Pancreas (tissue), 10 donors: ENCODE measurements at regions not wholly inside any gene's neighbourhood (a gene's known extent, or its start where the extent isn't known, plus 50 kb on each side); places are given as distances from the start of the nearest gene placed in this dataset.
"Not testable (repeated sequence)": the region's sequence is repeated elsewhere in the genome, so short reads cannot be mapped to it uniquely, and the experiment has no call there.

Experiments used
- ATAC-seq, 4 donors: fragments of 200-7000 bp; cut with Tn5 transposase; one replicate each; pipeline versions ENCODE4 v1.8.0 to v1.9.1; 2020; ENCODE audit warnings: mild to moderate bottlenecking in 4 of 4, moderate library complexity in 4 of 4
- DNase-seq, 6 donors: peaks; one replicate each; pipeline ENCODE4 v3.0.0-alpha.2; 2020
- FAIRE-seq: peaks from 2 replicates; lab custom pipeline; 2012; peaks lifted over from hg19 to GRCh38; lab: Jason Lieb, UNC
- H3K27ac ChIP-seq, 4 donors: fragments of 200-600 bp; sonication (generic); 1 replicate in 3 of 4; 2 replicates in 1 of 4; pipeline versions ENCODE4 v1.5.0 to v1.8.0; 2020
- H3K27me3 ChIP-seq, 4 donors: fragments of 200-600 bp; one replicate each; pipeline ENCODE4 v1.8.0; 2021
- H3K36me3 ChIP-seq, 3 donors: fragments of 200-600 bp; sonication (generic) in 1 of 3; one replicate each; pipeline versions ENCODE4 v1.5.0 to v1.8.0; 2020 to 2021
- H3K4me1 ChIP-seq, 3 donors: fragments of 200-600 bp; one replicate each; pipeline ENCODE4 v1.8.0; 2021
- H3K4me3 ChIP-seq, 4 donors: fragments of 200-600 bp; sonication (generic) in 2 of 4; one replicate each; pipeline versions ENCODE4 v1.5.0 to v1.8.0; 2020 to 2021
- H3K9me3 ChIP-seq, 4 donors: fragments of 200-600 bp; one replicate each; pipeline ENCODE4 v1.8.0; 2021
- CTCF ChIP-seq, 4 donors: fragments of 200-600 bp; sonication (generic) in 3 of 4; IDR thresholded peaks; one replicate each; pipeline versions ENCODE4 v1.5.0 to v1.8.0; 2021; ENCODE audit warnings: antibody characterized with exemption in 4 of 4
- WGBS, 2 donors: extraction: QIAGEN DNeasy Blood & Tissue Kit; methylation state at CpG; one replicate each; pipeline ENCODE4 v1.1.7; 2013; 5-methylcytosine and 5-hydroxymethylcytosine counted together
- intact Hi-C, 3 donors: fragments of 100-400 bp; cut with DNase I; formaldehyde crosslinking; loops; one replicate each; pipeline versions ENCODE4 v1.11.1 to v1.14.2; 2022
- donor health status: healthy with polysubstance abuse.
- donor health status: DM: no; HTN: no; CAD: no; lungs with moderate emphysema.
- donor health status: DM: no; HTN: no; CAD: no.
- donor health status: control.
- donor health status: control.
- donor health status: Bipolar disorder and iron deficiency.
- donor health status: DM: yes; HTN: yes; CAD: no.
- donor health status: DM: no; HTN: no; CAD: no.
- donor health status: DM: no; HTN: no; CAD: no.
- donor health status: DM: yes; HTN: yes; CAD: no.

GRCh38 chr2:203619267-203619878 lies 84.3 kb upstream of the RAPH1 start:
- DNase-seq (no peak), ATAC-seq (no peak), FAIRE-seq (peak; percentile 13)
- Histone ChIP-seq H3K27me3 (no peaks in the 10 kb centered on the region), H3K4me1 (no peaks in the 10 kb centered on the region), H3K36me3 (no peaks in the 10 kb centered on the region), H3K4me3 (no peak overlapping the region), H3K27ac (no peak overlapping the region), H3K9me3 (no peaks in the 10 kb centered on the region)
- intact Hi-C loops: no loop called here
- TF ChIP-seq CTCF (IDR thresholded peaks at IDR 0.05): no peak
- 47 to 53% methylated on average over 6 of the region's 6 CpGs for WGBS, 2 donors

DNA sequence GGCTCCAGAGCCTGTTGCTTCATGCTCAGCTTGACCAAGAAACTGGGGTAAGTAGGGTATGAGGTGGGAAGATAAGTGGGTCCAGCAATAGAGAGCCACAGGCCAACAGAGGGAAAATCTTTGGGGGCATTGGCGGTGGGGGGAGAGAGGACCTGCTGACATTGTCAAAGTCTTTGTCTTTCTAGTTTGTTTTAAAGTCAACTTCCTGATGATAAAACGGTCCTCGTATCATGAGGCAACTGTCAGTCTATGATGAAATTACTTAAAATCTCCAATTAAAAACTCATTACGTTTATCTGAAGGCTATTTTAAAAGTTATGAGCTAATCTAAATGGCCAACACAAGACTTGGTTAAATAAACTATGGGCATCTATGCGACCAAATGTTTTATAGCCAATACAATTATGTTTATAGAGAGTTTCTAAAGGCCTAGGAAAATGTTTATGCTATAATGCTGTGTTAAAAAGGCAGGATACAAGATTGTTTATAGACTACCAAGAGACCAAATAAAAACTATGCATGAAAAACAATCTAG lies 84.4 kb upstream of the CD28 start:
- ATAC-seq: no peak
- Histone ChIP-seq H3K4me3 (no peak overlapping the region), H3K9me3 (no peaks in the 10 kb centered on the region), H3K4me1 (peaks cover 0 to under 1% (median 0%) of the 10 kb centered on the region in 3 donors), H3K36me3 (no peaks in the 10 kb centered on the region), H3K27ac (no peak overlapping the region), H3K27me3 (no peaks in the 10 kb centered on the region)
- WGBS, 2 donors: 83 to 90% methylated on average over 5 of the region's 5 CpGs
- intact Hi-C loops: no loop called here
- no peak for DNase-seq
- no peak for FAIRE-seq
- no peak for TF ChIP-seq CTCF (IDR thresholded peaks at IDR 0.05)

DNA sequence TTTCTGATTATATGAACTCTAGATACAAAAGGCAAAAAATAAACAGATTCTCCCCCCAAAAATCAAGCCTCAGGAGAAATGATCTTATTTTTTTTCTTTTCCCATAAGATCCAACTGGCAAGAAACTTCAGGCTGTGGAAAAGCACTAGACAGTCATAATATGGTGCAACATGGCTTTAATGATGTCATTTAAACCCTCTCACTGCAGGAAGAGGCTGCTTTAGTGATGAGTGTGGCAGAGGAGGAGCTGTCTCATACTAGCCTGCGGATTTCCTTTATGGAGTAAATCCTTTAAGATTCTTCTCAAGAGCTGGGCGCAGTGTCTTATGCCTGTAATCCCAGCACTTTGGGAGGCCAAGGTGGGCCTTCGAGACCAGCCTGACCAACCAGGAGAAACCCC lies 83.3 kb upstream of the CD28 start:
- no peaks in the 10 kb centered on the region for H3K27me3 ChIP-seq
- TF ChIP-seq CTCF (IDR thresholded peaks at IDR 0.05): no peak
- 94 to 98% methylated on average over 3 of the region's 3 CpGs for WGBS, 2 donors
- DNase-seq (no peak), FAIRE-seq (no peak), ATAC-seq (peak in 1 of 4 donors; percentile 46)
- H3K27ac ChIP-seq: no peak overlapping the region
- intact Hi-C loops: no loop called here
- no peaks in the 10 kb centered on the region for H3K9me3 ChIP-seq
- peaks cover 0 to 3% (median 0%) of the 10 kb centered on the region in 3 donors for H3K4me1 ChIP-seq
- H3K36me3 ChIP-seq: no peaks in the 10 kb centered on the region
- no peak overlapping the region for H3K4me3 ChIP-seq

- no peak for DNase-seq
- intact Hi-C loops: no loop called here
- Histone ChIP-seq H3K4me3 (no peak overlapping the region), H3K27ac (no peak overlapping the region), H3K9me3 (no peaks in the 10 kb centered on the region), H3K36me3 (no peaks in the 10 kb centered on the region), H3K27me3 (no peaks in the 10 kb centered on the region), H3K4me1 (peaks cover 0 to 3% (median 0%) of the 10 kb centered on the region in 3 donors)
- no peak for FAIRE-seq
- ATAC-seq: peak in 2 of 4 donors; percentile 50 to 70
- WGBS, 2 donors: 62 to 64% methylated on average over 6 of the region's 6 CpGs
- no peak for TF ChIP-seq CTCF (IDR thresholded peaks at IDR 0.05)
Measured at GRCh38 chr2:203623661-203624060, 82.8 kb upstream of the CD28 start.

DNA sequence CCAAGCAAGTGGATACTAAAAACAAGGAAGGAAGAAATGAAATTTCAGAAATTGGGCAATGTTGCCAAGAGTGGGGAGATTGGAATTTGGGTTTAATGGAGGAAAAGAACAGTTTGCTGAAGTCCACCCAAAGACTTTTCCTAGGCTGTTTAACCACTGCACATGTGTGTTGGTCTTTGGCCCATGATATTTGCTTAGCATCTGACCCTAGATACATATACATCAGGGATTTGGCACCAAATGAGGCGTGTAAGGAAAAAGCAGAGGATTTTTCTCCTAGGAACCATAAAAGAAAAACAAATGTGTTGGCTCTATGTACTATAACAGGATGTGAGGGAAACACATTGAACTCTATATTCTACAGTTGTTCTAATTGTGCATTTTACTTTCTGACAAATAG lies 80.7 kb upstream of the CD28 start:
- Histone ChIP-seq H3K27ac (no peak overlapping the region), H3K4me3 (no peak overlapping the region), H3K27me3 (no peaks in the 10 kb centered on the region), H3K36me3 (no peaks in the 10 kb centered on the region), H3K9me3 (no peaks in the 10 kb centered on the region), H3K4me1 (peaks cover 0 to 3% (median 0%) of the 10 kb centered on the region in 3 donors)
- ATAC-seq: no peak
- FAIRE-seq: no peak
- no peak for DNase-seq
- no peak for TF ChIP-seq CTCF (IDR thresholded peaks at IDR 0.05)
- 70 to 78% methylated on average over 1 of the region's 1 CpG for WGBS, 2 donors
- intact Hi-C loops: no loop called here

DNA sequence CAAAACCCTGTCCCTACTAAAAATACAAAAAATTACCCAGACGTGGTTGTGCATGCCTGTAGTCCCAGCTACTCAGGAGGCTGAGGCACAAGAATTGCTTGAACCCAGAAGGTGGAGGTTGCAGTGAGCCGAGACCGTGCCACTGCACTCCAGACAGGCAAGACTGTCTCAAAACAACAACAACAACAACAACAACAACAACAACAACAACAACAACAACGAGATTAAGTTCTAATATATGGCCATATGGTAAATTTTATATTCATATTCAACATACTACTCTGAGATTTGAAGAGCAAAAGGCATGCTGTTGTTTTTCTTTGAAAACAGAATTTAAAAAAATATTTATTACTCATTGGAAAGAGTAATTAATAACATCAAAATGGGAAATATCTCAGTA lies 80.2 kb upstream of the CD28 start:
- H3K27me3 ChIP-seq, H3K4me3 ChIP-seq, DNase-seq, FAIRE-seq, H3K27ac ChIP-seq, ATAC-seq, intact Hi-C loops, H3K36me3 ChIP-seq, H3K4me1 ChIP-seq, H3K9me3 ChIP-seq: not testable (repeated sequence)
- 86 to 87% methylated on average over 4 of the region's 4 CpGs for WGBS, 2 donors
